Fibroblast of the aortic adventitia (primary cell): ENCODE measurements at regions not wholly inside any gene's neighbourhood (a gene's known extent, or its start where the extent isn't known, plus 50 kb on each side); places are given as distances from the start of the nearest gene placed in this dataset.
"Not testable (repeated sequence)": the region's sequence is repeated elsewhere in the genome, so short reads cannot be mapped to it uniquely, and the experiment has no call there.

ENCODE experiments used
- DNase-seq: peaks from one replicate; pipeline ENCODE4 v3.0.0-alpha.2; 2010; ENCODE audit warnings: low read depth
- H3K4me3 ChIP-seq: 2 replicates; pipeline ENCODE4 v1.5.1; 2011; ENCODE audit warnings: low read depth, mild to moderate bottlenecking, control low read depth, low read length, moderate library complexity
- CTCF ChIP-seq: IDR thresholded peaks from 2 replicates; pipeline ENCODE4 v1.5.1; 2011; ENCODE audit warnings: mild to moderate bottlenecking, low read length, control low read depth, inconsistent platforms; ENCODE audit not compliant: insufficient read depth

- peak; percentile 88 for DNase-seq
- no peak overlapping the region for H3K4me3 ChIP-seq
- no peak for TF ChIP-seq CTCF
Observed at GRCh38 chr3:115401851-115402501, 221.3 kb upstream of the GAP43 start.

GRCh38 chr3:115402651-115403050 is 220.7 kb upstream of the GAP43 start:
- no peak overlapping the region for H3K4me3 ChIP-seq
- DNase-seq: no peak
- TF ChIP-seq CTCF: no peak

- no peak for DNase-seq
- H3K4me3 ChIP-seq: no peak overlapping the region
- TF ChIP-seq CTCF: no peak
Observed at GRCh38 chr3:115403786-115404185, 219.5 kb upstream of the GAP43 start.

GRCh38 chr3:115409596-115409995 is 213.7 kb upstream of the GAP43 start:
- no peak overlapping the region for H3K4me3 ChIP-seq
- no peak for TF ChIP-seq CTCF
- DNase-seq: no peak

GRCh38 chr3:115414610-115415009 is 208.7 kb upstream of the GAP43 start:
- not testable (repeated sequence) for H3K4me3 ChIP-seq, DNase-seq

- no peak for DNase-seq
- TF ChIP-seq CTCF: no peak
- no peak overlapping the region for H3K4me3 ChIP-seq
Observed at GRCh38 chr3:115415246-115415996, 207.9 kb upstream of the GAP43 start.

- no peak overlapping the region for H3K4me3 ChIP-seq
- no peak for DNase-seq
- no peak for TF ChIP-seq CTCF
Observed at GRCh38 chr3:115418583-115418982, 204.7 kb upstream of the GAP43 start.
